HG03108 (cell line): ENCODE measurements at regions not wholly inside any gene's neighbourhood (a gene's known extent, or its start where the extent isn't known, plus 50 kb on each side); places are given as distances from the start of the nearest gene placed in this dataset.
"Not testable (repeated sequence)": the region's sequence is repeated elsewhere in the genome, so short reads cannot be mapped to it uniquely, and the experiment has no call there.

ENCODE experiments used
- ATAC-seq: cut with Tn5 transposase; IDR thresholded peaks from one replicate; pipeline ENCODE4 v1.9.1; 2021; ENCODE audit warnings: moderate library complexity; ENCODE audit not compliant: unreplicated experiment

DNA sequence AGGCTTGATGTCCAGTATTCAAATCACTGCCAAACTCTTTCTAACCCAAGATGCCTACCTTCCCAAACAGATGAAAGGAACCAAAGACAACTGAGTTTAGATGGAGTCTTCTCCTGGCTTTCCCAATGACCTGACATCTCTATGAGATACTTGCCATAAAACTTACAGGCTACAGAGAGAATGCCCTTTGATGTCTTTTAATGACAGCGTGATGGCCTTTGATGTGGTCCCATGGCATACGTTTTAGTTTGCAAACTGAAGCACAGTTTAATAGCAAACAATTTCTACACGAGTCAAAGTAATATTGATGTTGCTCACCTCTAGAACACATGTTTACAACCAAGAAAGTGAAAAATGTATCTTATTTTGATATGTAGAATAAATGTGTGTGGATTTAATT, 73.2 kb downstream of the ZIC4 start:
- ATAC-seq = no peak

DNA sequence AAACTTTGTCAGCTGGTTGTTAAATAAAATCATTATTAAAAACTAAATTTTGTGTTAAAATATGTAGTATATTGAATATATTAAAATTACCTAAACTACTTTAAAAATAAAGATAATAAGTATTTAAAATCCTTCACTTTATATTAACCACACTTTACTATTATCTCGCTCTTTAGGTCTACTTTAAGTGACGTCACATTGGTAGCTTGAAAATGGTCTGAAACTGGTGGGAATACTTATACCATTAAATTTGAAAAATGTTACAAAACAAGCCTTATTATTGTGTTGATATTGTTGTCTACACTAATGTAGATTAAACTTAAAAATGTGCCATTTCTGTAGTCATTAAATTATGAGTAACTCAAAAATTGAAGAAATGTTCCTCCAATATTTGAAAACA, 77.6 kb downstream of the ZIC4 start:
- ATAC-seq = no peak

DNA sequence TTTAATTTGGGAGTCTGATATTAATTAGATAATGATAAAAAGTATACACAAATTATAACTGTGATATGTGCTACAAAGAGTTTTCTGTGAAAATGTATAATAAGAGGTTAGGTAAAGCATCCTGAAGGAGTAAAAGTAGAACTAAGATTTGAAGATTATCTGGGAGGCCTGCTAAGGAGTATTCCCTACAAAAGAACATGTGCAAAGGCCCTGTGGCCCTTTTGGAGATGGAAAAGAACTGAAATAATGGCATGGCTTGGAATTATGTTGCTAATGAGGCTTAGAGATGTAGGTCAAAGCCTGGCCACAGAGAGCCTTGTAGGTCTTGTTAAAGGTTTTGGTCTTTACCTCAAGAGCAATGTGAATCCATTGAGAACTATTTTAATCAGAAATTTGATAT, 82.0 kb downstream of the ZIC4 start:
- no peak for ATAC-seq

DNA sequence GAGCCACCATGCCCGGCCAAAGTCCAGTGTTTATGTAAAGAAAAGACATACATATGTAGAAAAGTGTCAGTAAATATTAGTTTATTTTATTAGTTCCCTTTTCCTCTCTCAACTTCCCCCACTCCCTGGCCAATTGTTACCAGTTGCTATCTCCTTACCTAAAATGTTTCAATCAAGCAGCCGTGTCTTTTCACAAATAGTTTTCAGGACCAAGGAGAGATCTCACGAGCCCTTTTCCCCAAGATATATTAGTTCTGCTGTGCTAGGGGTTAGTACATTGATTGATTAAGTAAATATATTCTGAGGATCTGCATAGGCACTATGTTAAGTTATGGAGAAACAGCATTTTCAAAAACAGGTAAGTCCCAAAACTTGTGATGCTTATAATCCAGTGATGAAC, 87.4 kb downstream of the ZIC4 start:
- no peak for ATAC-seq

DNA sequence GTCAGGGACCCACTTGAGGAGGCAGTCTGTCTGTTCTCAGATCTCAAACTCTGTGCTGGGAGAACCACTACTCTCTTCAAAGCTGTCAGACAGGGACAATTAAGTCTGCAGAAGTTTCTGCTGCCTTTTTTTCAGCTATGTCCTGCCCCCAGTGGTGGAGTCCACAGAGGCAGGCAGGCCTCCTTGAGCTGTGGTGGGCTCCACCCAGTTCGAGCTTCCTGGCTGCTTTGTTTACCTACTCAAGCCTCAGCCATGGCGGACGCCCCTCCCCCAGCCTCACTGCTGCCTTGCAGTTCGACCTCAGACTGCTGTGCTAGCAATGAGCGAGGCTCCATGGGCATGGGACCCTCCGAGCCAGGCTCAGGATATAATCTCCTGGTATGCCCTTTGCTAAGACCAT, 89.3 kb downstream of the ZIC4 start:
- not testable (repeated sequence) for ATAC-seq

DNA sequence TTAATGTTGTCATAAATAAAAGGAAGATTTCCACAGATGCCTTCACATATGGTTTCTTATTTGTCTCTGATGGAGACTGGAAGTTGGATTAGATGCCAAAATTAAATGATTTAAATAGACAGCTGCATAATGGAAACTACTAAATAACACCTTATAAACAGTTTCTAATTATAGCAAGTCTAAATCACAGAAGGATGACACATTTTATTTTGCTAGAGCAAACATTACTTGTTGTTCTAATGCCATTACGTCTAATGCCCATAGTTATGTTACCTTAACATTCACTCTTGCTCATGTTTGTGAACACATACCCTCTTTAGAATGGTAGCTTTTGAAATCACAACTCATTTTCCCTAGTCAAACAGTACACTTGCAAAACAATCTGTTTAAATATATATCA, 92.8 kb downstream of the ZIC4 start:
- no peak for ATAC-seq

DNA sequence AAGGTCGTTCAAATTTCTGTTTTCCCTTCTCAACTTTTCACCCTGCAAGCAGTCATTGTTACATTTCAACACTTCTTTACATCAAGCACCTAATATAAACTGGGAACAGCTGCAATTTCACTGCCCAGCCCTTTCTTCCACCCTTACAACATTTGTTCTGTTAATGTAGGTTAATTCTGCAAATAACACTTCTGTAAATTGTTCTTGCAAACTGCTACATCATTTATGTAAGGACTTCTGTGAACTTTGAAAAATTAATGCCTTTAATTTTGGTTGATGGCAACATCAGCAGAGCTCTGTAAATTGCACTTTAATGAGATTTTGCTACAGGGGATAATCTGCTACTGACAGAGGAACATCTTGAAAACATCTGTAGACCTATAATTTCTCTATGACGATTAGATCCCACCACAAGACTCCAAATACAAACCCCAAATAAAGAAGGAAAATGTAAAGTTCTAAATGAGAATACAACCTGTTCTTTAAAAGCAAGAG, 93.5 kb downstream of the ZIC4 start:
- no peak for ATAC-seq

DNA sequence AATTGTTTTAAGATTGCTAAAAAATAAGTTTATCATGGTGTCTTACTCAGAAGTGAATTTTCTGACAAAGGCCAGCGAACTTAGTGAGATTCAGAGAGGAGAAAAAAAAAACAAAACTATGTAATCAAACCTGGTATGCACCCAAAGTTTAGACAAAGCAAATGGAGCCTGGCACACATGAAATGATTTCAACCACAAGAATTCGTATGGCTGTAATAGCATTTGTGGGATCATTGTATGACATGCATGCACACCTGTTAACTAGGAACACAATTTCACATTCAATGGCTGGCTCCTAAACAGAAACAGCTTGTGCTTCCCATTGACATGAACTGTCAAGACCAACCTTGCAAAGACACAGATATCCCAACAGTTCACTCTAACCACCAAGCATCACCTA, 94.6 kb downstream of the ZIC4 start:
- ATAC-seq = no peak

DNA sequence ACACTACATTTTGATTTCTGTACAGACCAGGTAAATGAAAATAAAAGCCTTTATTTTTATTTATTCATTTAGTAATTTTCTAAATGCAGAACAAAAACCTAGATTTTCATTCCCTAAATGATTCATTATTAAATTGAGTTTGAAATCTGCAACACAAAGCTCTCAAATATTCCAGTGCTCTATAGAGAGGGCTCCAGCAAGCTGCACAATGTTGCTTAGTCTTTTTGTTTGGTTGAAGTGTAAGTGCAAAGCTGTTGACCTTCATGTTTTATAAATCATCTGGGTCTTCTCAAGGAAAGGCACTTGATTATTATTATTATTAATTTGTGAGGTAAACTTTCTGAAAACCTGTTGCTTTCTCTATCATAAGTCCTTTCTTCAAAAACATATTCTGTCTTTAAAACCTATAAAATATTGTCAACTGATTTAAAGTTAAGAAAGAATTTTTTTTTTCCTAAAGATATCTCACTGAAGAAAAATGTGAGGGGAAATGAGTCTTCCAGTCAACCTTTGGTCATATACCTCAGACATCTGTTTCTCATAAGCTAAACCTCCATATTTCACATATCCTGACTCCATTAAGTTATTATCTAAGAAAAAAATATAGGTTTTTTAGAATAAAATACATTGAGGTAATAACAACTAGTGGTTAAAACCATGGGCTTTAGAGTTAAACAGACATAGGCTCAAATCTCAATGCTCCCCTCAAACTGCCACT, 100.7 kb downstream of the ZIC4 start:
- ATAC-seq = no peak

DNA sequence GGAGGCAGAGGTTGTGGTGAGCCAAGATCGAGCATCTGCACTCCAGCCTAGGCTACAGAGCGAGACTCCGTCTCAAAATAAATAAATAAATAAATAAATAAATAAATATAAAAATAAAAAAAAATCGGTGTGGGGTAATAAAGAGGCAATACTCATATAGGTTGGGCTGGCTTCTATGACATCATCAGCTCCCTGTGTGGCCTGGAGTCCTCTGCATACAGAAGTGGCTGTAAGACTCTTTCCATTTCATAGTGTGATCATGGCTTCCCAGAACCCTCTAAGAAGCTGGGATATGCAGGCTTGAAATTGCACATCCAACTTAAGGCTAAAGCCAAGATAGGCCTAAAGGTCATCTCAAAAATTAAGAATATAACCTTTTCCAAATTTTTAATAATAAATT, 101.6 kb downstream of the ZIC4 start:
- no peak for ATAC-seq

DNA sequence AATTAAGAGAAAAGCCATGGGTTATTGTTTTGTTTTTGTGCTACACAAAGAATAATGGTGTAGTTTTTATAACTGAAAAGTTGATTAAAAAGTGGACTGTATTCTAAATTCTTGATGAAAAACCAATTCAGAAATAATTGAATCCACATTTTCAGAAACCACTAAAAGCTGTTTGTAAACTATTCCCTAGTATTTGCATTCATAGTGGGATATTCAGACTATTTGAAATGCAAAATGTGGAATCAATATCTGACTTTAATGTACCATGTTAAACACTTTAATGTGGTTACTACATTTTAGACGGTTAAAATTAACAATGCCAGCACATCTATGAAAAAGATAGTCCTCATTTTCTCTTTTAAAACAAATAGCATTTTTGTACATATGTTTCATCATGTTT, 104.6 kb downstream of the ZIC4 start:
- no peak for ATAC-seq

DNA sequence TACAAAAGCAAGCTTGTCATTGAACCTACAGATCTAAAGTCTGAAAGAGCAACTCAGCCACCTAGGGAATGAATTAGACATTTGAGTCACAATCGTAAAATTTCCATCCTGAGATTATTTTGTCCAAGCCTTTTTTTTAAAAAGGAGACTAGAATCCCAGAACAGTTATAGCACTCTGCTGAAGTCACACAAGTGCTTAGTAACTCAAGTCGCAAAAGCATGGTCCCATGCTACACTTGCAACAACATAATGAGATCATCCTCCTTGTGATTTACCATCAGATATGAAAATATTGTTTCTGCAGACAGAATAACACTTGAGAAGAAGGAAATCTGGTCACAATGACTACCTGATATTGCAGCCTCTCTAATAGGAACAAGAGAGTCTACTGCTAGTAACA, 106.7 kb downstream of the ZIC4 start:
- no peak for ATAC-seq

DNA sequence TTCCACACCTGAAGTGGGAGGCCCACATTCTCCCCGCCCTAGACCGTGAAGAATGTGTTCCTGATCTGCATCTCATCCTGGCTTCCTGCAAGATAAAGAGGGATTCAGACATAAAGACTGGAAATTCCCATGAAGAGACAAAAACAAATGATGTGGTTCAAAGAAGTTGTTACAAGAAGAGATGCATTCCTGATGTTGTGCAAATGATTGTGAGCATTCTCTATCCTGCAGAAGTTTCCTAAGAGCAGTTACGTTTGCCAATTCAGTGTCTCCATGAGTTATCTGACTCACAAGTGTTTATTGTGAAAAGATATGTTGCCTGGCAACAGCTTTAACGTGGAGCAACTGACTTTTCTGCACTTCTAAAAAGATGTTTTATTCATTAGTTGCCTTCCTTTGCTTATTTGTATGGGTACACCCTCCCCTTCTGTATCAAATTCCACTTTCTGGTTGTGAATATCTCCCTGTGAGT, 107.8 kb downstream of the ZIC4 start:
- ATAC-seq = no peak

DNA sequence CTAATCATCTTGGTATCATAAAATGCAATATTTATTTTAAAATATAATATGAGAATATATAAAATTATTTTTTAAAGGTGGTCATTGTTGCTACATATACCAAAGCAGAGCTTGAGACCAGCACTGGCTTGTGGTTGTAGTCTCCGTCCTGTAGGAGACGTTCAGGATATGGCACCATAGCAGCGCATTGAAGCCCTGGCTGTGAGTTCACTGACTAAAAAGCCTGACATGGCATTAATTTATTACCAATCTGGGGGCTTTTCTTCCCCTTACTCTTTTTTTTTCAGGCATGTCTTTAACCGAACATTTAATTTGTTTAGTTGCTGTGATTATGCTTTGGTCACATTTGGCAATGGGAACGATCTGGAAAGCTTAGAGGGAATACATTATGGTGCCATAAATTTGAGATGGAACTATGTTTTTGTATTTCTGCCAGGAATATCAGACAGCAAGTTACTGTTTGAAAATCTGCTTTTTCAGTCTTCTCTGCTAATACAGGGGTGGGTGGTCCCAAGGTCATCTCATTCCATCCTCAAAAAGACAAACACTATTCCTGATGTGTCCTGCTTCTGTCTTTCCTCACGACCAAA, 108.5 kb downstream of the ZIC4 start:
- no peak for ATAC-seq

DNA sequence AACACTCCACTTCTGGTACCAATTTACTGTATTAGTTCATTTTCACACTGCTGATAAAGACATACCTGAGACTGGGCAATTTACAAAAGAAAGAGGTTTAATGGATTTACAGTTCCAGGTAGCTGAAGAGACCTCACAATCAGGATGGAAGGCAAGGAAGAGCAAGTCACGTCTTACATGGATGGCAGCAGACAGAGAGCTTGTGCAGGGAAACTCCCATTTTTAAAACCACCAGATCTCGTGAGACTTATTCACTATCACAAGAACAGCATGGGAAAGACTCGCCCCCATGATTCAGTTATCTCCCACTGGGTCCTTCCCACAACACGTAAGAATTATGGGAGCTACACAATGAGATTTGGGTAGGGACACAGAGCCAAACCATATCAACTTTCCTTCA, 119.0 kb downstream of the ZIC4 start:
- not testable (repeated sequence) for ATAC-seq

DNA sequence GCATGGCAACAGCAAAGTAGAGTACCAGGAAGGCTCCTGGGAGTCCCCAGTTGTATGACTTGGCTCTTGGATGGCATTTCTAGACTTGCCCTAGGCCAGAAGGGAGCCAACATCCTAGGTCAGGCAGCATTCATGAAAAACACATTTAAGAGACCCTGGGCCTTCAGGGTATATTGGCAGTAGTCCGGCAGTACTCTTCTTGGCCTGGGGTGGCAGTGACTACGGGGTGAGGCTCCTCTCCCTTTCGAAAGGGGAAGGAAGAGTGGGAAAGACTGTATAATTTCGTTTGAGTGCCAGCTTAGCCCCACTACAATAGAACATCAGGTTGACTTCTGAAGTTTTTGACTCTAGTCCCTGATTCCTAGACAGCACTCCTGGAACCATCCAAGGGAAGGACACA, 136.4 kb downstream of the ZIC4 start:
- no peak for ATAC-seq

DNA sequence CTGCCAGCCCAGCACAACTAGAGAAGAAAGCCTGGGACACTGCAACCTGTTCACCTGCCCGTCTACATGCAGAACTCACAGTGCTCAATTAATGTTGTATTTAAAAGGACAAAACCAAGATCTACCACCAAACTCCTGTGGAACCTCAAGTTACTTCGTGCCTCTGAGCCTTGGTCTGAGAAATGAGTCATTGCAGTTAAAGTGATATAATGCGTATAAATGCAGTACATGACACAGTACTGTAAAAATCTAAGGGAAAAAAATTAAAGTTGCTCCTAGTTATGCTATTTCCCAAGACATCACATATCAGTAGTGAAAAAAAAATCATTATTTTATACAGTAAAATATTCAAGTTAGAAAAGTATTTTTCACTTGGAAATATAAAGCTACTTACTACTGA, 138.9 kb downstream of the ZIC4 start:
- ATAC-seq = no peak

DNA sequence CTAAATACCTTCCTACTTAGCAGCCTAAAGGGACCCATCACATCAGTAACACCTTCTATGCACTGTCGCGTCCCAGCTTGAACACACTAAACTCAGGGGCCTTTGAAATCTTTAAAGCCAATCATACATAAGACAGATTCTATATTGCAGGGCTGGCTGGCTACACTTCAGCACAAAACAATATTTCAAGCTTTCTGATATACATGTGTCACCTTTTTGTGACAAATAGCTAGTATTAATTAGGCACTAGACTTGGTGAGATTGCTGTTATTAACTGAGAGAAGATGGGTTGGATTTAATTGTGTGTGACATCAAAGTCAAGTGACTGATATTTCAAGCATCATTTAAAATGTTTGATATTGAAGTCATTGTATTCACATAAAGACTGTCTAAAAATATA, 148.4 kb downstream of the ZIC4 start:
- ATAC-seq = no peak

DNA sequence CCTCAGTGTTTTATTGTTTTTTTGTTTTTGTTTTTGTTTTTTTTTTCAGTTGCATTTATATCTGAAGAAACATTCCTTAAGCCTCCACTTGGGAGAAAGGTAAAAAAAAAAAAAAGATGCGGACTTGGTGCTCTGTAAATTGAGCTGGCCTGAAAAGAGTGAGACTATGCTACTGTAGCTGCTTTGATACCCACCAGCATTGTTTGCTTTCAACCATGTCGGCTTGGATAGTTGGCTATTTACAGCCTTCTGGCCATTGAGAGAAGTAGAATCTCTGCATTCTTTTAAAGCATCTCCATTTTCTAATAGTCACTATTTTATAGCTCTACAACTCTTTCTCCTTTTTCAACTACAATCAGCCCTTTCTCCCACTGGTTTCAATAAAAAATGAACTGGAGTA, 149.6 kb downstream of the ZIC4 start:
- no peak for ATAC-seq

DNA sequence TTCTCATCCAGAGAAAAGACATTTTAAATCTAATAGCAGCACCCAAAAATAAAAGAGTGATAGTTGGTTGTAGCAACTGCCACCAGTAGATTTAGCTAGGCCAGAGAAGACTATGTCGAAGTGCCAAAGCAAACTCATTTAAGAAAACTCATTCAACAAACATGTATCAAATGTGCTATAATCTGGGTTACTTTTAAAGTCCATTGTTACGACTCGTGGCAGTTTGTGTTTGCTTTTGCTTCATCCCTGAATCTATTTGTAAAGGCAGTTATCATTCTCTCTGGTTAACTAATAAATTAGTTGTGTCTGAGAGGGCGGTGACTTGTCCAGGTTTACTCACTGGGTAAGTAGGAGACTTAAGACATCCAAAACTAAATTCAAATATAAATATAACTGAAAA, 159.4 kb downstream of the ZIC4 start:
- no peak for ATAC-seq

DNA sequence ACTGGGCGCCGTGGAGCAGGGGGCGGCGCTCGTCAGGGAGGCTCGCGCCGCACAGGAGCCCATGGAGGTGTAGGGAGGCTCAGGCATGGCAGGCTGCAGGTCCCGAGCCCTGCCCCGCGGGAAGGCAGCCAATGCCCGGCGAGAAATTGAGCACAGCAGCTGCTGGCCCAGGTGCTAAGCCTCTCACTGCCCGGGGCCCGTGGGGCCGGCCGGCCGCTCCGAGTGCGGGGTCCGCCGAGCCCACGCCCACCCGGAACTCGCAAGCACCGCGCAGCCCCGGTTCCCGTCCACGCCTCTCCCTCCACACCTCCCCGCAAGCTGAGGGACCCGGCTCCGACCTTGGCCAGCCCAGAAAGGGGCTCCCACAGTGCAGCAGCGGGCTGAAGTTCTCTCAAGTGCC, 160.7 kb downstream of the ZIC4 start:
- ATAC-seq = not testable (repeated sequence)

DNA sequence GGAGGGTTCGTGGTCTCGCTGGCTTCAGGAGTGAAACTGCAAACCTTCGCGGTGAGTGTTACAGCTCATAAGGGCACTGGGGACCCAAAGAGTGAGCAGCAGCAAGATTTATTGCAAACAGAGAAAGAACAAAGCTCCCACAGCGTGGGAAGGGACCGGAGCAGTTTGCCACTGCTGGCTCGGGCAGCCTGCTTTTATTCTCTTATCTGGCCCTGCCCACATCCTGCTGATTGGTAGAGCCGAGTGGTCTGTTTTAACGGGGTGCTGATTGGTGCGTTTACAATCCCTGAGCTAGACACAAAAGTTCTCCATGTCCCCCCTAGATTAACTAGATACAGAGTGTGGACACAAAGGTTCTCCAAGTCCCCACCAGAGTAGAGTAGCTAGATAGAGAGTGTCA, 161.3 kb downstream of the ZIC4 start:
- ATAC-seq = not testable (repeated sequence)

DNA sequence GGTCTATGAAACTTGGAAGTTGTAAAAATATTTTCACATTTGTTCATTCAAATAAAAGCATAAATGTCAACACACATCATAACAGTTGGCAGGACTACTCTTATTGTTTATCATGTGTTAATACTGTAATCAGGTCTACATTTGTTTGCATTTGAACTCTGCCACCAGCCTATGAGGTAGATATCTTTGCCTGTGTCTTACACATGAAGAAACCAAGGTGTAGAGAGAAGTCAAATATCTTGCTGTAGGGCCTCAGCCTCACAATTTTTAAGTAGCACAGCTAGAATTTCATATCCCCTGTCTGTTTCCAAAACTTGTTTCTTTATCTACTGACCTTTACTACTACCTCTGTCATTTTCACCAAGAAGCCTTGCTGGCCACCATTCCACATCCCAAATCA, 161.9 kb downstream of the ZIC4 start:
- no peak for ATAC-seq
